ENCODE measurements at regions not wholly inside any gene's neighbourhood (a gene's known extent, or its start where the extent isn't known, plus 50 kb on each side); places are given as distances from the start of the nearest gene placed in this dataset.

GRCh38 chr13:99125326-99125915 lies 75.2 kb upstream of the UBAC2 start:
- no peak for DNase-seq

GRCh38 chr13:99126821-99127220 lies 73.8 kb upstream of the UBAC2 start:
- DNase-seq = no peak

GRCh38 chr13:99129050-99129449 lies 71.6 kb upstream of the UBAC2 start:
- DNase-seq = no peak

GRCh38 chr13:99129951-99130350 lies 70.7 kb upstream of the UBAC2 start:
- no peak for DNase-seq

- no peak for DNase-seq
Measured at GRCh38 chr13:99131410-99131809, 69.2 kb upstream of the UBAC2 start.

GRCh38 chr13:99132295-99132835 lies 68.3 kb upstream of the UBAC2 start:
- no peak for DNase-seq

- no peak for DNase-seq
Measured at GRCh38 chr13:99133230-99133629, 67.4 kb upstream of the UBAC2 start.

- DNase-seq = no peak
Measured at GRCh38 chr13:99133848-99134247, 66.8 kb upstream of the UBAC2 start.

GRCh38 chr13:99135591-99135990 lies 65.1 kb upstream of the UBAC2 start:
- no peak for DNase-seq

- DNase-seq = no peak
Measured at GRCh38 chr13:99136427-99136954, 64.2 kb upstream of the UBAC2 start.

- DNase-seq = no peak
Measured at GRCh38 chr13:99140831-99141230, 59.8 kb upstream of the UBAC2 start.

GRCh38 chr13:99143904-99144303 lies 56.8 kb upstream of the UBAC2 start:
- no peak for DNase-seq

- peak; percentile 54 to 68 (median 63) for DNase-seq
Measured at GRCh38 chr13:99144306-99144705, 56.3 kb upstream of the UBAC2 start.

- DNase-seq = no peak
Measured at GRCh38 chr13:99145461-99145860, 55.2 kb upstream of the UBAC2 start.

- no peak for DNase-seq
Measured at GRCh38 chr13:99150575-99151361, 49.9 kb upstream of the UBAC2 start.

Data from suppressor macrophage treated with lipopolysaccharide for 1 hour (primary cell).